DOHH2 (cell line): ENCODE measurements at regions not wholly inside any gene's neighbourhood (a gene's known extent, or its start where the extent isn't known, plus 50 kb on each side); places are given as distances from the start of the nearest gene placed in this dataset.

Experiments used
- CTCF ChIP-seq: fragments of 200-600 bp; sonication (generic); IDR thresholded peaks from one replicate; pipeline ENCODE4 v1.5.1; 2014; ENCODE audit warnings: antibody characterized with exemption, mild to moderate bottlenecking, low read depth, low read length; ENCODE audit not compliant: poor library complexity, severe bottlenecking
- EZH2phosphoT487 ChIP-seq: fragments of 200-600 bp; sonication (generic); IDR thresholded peaks from 2 replicates; pipeline ENCODE4 v1.6.1; 2017; ENCODE audit warnings: borderline replicate concordance, mild to moderate bottlenecking, antibody characterized with exemption, low read length, moderate library complexity, mixed read lengths

- TF ChIP-seq CTCF (no peak), EZH2phosphoT487 (no peak)
Measured at GRCh38 chr2:144241801-144242200, 278.1 kb downstream of the ZEB2 start.
